ENCODE measurements at regions not wholly inside any gene's neighbourhood (a gene's known extent, or its start where the extent isn't known, plus 50 kb on each side); places are given as distances from the start of the nearest gene placed in this dataset.
"Not testable (repeated sequence)": the region's sequence is repeated elsewhere in the genome, so short reads cannot be mapped to it uniquely, and the experiment has no call there.

GRCh38 chr4:26057839-26058238 is 143.8 kb downstream of the SMIM20 start:
- TF ChIP-seq CTCF (IDR thresholded peaks at IDR 0.05; ENCODE audit: insufficient read depth, low read length); POLR2AphosphoS5 (IDR thresholded peaks at IDR 0.05; ENCODE audit: low read depth); REST (IDR thresholded peaks at IDR 0.05; ENCODE audit: insufficient replicate concordance, low read depth); GABPA (IDR thresholded peaks at IDR 0.05; ENCODE audit: low read depth); SPI1 (IDR thresholded peaks at IDR 0.05; ENCODE audit: borderline replicate concordance, low read depth): not testable (repeated sequence)

Measured in HL-60 (cell line).